Urothelium cell line (cell line): ENCODE measurements at regions not wholly inside any gene's neighbourhood (a gene's known extent, or its start where the extent isn't known, plus 50 kb on each side); places are given as distances from the start of the nearest gene placed in this dataset.

Experiments used
- DNase-seq: peaks from one replicate; pipeline ENCODE4 v3.0.0; 2011; ENCODE audit warnings: low spot score, mixed read lengths
- FAIRE-seq: peaks from 2 replicates; lab custom pipeline; 2011; peaks lifted over from hg19 to GRCh38; lab: Jason Lieb, UNC

GRCh38 chr2:129330504-129330903, 649.0 kb upstream of the RAB6C start:
- FAIRE-seq: no peak
- no peak for DNase-seq

- DNase-seq (no peak), FAIRE-seq (no peak)
Measured at GRCh38 chr2:129331638-129332037, 647.8 kb upstream of the RAB6C start.

- DNase-seq: no peak
Measured at GRCh38 chr2:129334128-129334527, 645.3 kb upstream of the RAB6C start.

DNA sequence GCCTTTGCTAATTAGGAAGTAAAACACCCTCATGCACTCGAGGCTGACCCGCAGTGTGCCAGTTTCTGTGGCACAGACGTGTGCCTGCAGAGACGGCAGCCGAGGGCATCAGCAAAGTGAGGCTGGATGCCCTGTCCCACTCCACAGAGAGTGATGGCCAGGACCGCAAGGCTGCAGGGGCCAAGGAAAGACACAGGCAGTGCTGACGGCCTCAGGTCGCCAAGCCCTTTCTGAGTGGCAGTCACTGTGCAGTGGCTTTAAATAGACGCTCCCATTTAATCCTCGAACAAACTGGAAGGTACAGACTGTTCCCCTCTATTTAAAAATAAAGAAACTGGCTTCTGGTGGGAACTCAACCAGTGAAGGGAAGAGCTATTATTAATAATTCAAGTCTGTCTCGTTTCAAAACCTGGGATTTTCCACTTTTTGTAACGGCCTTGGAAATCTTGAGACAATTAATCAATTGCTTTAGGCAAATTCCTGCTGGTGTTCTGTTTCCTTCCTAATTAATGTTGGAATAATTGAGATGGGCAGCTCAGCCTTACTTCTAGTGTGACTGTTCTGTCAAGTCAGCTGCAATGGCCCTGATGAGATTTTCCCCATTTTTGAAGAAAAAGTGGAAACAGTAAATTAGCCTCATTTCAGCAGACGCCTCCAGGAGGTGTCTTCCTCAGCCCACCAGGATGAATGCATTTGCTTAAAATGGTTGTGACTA, 644.6 kb upstream of the RAB6C start:
- FAIRE-seq (no peak), DNase-seq (no peak)

More at GRCh38 chr2:129334128-129334527, 645.3 kb upstream of the RAB6C start:
- FAIRE-seq: no peak

DNA sequence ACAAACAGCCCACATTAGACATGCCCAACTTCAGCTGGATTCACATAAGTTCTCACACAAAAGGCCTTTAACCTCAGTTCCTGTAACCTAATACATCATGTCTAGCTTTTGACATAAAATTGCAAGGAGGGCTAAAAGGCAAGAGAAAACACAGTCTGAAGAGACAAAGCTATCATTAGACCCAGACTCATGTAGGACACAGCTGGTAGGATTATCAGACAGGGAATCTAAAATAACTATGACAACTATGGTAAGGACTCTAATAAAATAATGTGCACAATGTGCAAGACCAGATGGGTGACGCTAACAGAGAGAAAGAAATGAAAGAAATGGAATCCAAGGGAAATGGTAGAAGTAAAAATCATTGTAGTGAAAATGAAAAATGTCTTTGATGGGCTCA, 643.2 kb upstream of the RAB6C start:
- FAIRE-seq: no peak
- no peak for DNase-seq

DNA sequence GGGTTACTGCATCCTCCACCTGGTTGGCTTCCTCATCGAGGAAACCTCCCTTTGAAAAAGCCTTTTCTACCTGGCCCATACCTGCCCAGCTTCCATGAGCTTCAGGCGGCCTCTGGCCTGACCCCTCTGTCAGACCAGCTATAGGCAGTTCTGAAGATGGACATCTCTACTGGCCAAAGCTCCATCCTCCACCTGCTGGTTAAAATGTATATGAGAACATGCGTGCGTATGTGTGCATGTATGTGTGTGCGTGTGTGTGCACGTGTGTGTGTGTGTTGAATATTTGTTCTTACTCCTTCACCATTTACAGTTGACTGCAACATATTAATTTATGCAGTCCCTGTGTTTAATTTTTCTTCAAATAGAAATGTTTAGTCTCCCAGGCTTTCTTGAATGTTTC, 642.4 kb upstream of the RAB6C start:
- DNase-seq (no peak), FAIRE-seq (no peak)

DNA sequence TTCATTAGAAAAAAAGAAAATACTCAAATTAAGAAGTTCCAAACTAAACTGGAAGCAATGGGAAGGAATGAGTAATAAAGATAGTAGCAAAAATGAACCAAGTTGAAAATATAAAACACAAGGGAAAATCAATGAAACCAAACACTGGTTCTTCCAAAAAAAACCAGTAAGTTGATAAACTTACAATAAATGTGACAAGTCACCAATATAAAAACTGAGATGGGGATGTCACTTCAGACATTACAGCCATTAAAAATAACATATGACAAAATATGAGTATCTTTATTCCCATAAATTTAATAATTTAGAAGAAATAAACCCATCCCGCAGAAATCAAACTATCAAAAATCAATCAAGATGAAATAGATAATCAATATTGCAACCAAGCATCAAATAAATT, 633.9 kb upstream of the RAB6C start:
- DNase-seq (no peak), FAIRE-seq (no peak)

DNA sequence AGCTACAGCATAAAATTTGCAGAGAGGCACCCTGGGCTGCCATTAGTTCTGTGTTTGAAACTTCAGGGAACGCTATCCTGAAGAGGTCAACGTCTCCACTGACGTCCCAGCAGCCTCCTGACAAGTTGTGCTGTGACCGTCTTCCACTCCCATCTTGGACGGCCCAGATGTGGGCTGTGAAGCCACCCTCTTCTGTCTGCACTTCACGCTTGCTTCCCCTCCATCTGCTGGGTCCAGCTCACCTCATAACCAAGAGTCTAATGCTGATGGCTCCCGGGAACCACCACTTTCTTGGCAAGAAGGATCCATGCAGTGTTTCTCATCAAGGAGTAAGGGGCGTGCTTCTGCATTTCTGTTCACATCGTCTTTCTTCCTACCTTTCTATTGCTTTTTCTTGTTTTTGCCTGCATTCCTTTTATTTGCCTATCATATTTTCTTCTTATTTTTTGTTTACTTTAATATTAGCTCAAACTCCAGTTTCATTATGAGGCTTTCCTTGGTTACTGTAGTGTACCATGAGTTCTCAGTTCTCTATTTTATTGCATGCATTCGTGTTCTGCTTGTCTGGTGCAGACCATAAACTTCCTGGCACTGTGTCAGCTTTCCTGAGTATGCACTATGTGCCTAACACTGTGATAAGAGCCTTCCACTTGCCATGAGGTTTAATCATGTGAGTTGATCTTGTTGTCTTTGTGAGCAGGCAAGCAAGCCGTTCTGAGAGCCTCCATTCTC, 631.8 kb upstream of the RAB6C start:
- FAIRE-seq: no peak
- DNase-seq: no peak

- FAIRE-seq: no peak
- DNase-seq: no peak
Measured at GRCh38 chr2:129354631-129355030, 624.8 kb upstream of the RAB6C start.

DNA sequence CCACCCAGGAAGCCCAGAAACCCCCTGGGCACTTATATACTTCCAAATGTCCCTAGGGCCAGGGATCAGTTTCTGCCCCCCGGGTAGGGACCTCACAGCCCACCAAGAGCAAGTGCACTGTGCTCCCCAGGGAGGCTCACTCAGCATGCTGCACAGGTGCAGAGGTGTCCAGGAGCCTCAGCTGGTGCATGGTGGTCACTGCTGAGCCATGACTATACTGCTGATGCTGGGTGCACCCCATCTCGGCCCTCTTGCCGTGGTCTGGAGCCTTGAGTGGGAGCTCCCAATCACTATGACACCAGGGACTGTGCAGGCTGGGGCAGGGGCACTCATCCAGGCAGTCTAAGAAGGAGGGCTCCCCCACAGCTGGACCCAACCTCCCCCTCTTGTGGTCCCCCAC, 617.8 kb upstream of the RAB6C start:
- FAIRE-seq (no peak), DNase-seq (no peak)

GRCh38 chr2:129366263-129366662, 613.2 kb upstream of the RAB6C start:
- FAIRE-seq: no peak
- DNase-seq: no peak

GRCh38 chr2:129367107-129367506, 612.4 kb upstream of the RAB6C start:
- DNase-seq (no peak), FAIRE-seq (no peak)

GRCh38 chr2:129369437-129369836, 610.0 kb upstream of the RAB6C start:
- DNase-seq: no peak
- no peak for FAIRE-seq

DNA sequence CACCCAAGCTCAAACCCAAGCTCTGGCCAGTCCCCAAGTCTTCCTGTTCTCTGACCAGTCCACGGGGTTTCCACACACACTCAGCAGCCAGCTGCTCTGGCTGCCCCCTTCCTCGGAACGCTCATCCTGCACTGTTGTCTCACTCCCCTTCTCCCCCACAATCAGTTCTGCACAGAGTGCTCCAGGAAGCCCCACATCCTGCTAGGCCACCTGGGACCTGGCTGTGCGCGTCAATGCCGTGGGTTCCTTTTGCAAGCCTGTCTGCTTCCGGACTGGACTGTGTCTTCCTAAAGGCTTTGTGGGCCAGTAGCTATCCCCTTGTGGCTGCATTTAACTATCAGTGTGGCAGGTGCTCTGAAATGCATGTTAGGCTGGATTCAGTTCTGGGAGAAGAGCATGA, 605.0 kb upstream of the RAB6C start:
- DNase-seq (no peak), FAIRE-seq (no peak)

GRCh38 chr2:129375632-129376425, 603.6 kb upstream of the RAB6C start:
- FAIRE-seq (peak; percentile 13), DNase-seq (no peak)

- FAIRE-seq: no peak
Measured at GRCh38 chr2:129376426-129377077, 602.9 kb upstream of the RAB6C start.

DNA sequence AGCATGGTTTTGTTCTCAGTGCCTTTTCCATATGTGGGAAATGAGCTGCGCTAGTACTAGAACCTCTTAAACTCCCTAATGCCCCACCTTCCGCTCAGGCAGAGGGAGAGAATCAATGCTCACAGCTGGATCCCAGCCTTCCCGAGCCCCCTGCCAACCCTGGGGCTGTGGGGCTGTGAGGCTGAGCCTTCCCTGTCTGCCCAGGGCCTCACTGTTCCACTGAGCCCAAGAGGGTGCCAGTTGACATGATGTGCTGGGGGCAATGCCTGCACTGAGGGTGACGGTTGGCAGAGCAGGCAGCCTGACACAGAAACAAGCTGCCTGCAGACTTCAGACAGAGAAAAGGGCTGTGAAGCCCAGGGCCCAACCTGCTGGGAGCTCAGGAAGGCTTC, 602.4 kb upstream of the RAB6C start:
- DNase-seq: no peak
- FAIRE-seq: no peak

More at GRCh38 chr2:129376426-129377077, 602.9 kb upstream of the RAB6C start:
- DNase-seq: no peak

DNA sequence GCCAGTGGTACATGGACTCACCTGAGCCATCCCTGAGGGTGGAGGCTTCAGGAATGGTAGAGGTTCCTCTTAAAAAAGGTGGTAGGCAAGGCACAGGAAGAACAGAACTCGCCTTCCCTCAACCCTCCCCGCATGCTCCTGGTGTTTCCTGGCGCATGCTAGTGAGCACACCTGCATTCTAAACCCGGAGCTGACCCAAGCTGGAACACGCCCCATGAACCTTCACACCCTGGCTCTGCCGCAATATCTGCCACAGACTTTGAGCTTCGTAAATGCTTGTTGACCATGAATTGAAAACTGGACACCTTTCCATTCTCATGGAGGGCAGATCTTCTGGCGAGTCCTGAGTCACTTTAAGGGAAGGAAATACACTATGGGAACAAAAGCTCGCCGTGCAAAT, 601.3 kb upstream of the RAB6C start:
- DNase-seq (no peak), FAIRE-seq (no peak)

DNA sequence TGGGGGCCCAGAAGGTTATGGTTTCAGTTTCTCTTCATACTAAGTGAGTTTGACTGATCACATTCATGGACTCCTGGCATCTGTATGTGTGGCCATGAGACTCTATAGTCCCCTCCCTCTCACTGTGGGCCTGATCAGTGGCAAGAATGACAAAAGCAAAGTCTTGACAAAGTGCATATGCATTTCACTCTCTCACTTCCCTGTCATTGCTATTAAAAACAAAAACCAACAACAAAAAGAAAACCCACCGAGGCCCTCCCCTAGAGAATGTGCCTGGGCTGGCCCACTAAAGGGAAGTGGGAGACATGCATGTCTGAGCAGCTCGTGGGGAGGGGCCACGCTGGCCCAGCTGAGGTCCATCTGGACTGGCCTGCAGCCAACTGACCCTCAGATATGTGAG, 600.1 kb upstream of the RAB6C start:
- DNase-seq: no peak
- FAIRE-seq: no peak

DNA sequence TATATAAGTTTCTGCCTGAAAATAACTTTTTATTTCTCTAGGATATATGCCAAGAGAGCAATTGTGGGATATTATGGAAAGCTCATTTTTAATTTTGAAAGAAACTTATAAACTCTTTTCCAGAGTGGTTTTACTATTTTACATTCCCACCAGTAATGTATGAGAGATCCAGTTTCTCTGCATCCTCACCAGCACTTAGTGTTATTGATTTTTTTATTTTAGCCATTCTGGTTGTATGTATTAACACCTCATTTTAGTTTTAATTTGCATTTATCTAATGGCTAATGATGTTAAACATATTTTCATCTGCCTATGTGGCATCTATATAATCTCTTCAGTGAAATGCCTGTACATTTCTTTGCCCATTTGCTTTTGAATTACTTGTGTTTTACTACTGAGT, 597.7 kb upstream of the RAB6C start:
- DNase-seq: no peak
- no peak for FAIRE-seq

DNA sequence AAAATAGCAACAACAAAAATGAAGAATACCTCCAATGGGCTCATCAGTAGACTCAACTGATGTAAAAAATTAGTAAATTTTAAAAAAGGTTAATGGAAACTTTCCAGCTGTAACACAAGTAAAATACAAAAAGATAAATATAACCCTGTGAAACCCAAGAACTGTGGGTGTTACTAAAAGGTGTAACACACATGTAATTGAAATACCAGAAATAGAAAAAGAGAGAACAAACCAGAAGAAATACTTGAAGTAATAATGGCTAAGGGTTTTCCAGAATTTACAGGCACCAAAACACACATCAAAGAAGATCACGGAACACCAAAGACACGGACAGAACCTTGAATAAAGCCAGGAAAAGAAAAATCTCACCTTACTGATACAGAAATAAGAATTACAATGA, 590.6 kb upstream of the RAB6C start:
- DNase-seq: no peak
- no peak for FAIRE-seq
